Muscle of arm (tissue), 1 donor: ENCODE measurements at regions not wholly inside any gene's neighbourhood (a gene's known extent, or its start where the extent isn't known, plus 50 kb on each side); places are given as distances from the start of the nearest gene placed in this dataset.
"Not testable (repeated sequence)": the region's sequence is repeated elsewhere in the genome, so short reads cannot be mapped to it uniquely, and the experiment has no call there.

Source experiments
- DNase-seq: peaks from one replicate; pipeline ENCODE4 v3.0.0-alpha.2; 2013

- DNase-seq, result not testable (repeated sequence)
Observed at GRCh38 chr20:39703357-39703756, 741.2 kb downstream of the DHX35 start.

- DNase-seq, result no peak
Observed at GRCh38 chr20:39702701-39703349, 740.7 kb downstream of the DHX35 start.

- DNase-seq, result no peak
Observed at GRCh38 chr20:39700528-39700927, 738.4 kb downstream of the DHX35 start.

GRCh38 chr20:39699166-39699725 is 737.1 kb downstream of the DHX35 start:
- no peak for DNase-seq

- DNase-seq, result peak; percentile 15
Observed at GRCh38 chr20:39698752-39699151, 736.6 kb downstream of the DHX35 start.

GRCh38 chr20:39691151-39691862 is 729.2 kb downstream of the DHX35 start:
- DNase-seq, result no peak

- DNase-seq, result no peak
Observed at GRCh38 chr20:39676857-39677391, 714.8 kb downstream of the DHX35 start.

GRCh38 chr20:39676241-39676640 is 714.1 kb downstream of the DHX35 start:
- DNase-seq, result no peak

- DNase-seq, result no peak
Observed at GRCh38 chr20:39674842-39675241, 712.7 kb downstream of the DHX35 start.

GRCh38 chr20:39670988-39671387 is 708.8 kb downstream of the DHX35 start:
- DNase-seq, result no peak

GRCh38 chr20:39669659-39670058 is 707.5 kb downstream of the DHX35 start:
- no peak for DNase-seq

- DNase-seq, result no peak
Observed at GRCh38 chr20:39668038-39668437, 705.9 kb downstream of the DHX35 start.

- no peak for DNase-seq
Observed at GRCh38 chr20:39661833-39662232, 699.7 kb downstream of the DHX35 start.

- no peak for DNase-seq
Observed at GRCh38 chr20:39660965-39661364, 698.8 kb downstream of the DHX35 start.

GRCh38 chr20:39660226-39660625 is 698.1 kb downstream of the DHX35 start:
- no peak for DNase-seq

- DNase-seq, result no peak
Observed at GRCh38 chr20:39658662-39659409, 696.7 kb downstream of the DHX35 start.

GRCh38 chr20:39654171-39654570 is 692.0 kb downstream of the DHX35 start:
- no peak for DNase-seq

GRCh38 chr20:39651645-39652325 is 689.6 kb downstream of the DHX35 start:
- no peak for DNase-seq

GRCh38 chr20:39646874-39647413 is 684.8 kb downstream of the DHX35 start:
- DNase-seq, result no peak

GRCh38 chr20:39645131-39645530 is 683.0 kb downstream of the DHX35 start:
- peak; percentile 49 for DNase-seq

GRCh38 chr20:39643292-39643691 is 681.1 kb downstream of the DHX35 start:
- no peak for DNase-seq
